Activated CD4-positive, CD25-positive, alpha-beta regulatory T cell (primary cell): ENCODE measurements at regions not wholly inside any gene's neighbourhood (a gene's known extent, or its start where the extent isn't known, plus 50 kb on each side); places are given as distances from the start of the nearest gene placed in this dataset.
"Not testable (repeated sequence)": the region's sequence is repeated elsewhere in the genome, so short reads cannot be mapped to it uniquely, and the experiment has no call there.

ENCODE experiments used
- DNase-seq, 4 experiments: peaks; one replicate each; lab custom pipeline; 2025; lab: John Stamatoyannopoulos, UW

DNA sequence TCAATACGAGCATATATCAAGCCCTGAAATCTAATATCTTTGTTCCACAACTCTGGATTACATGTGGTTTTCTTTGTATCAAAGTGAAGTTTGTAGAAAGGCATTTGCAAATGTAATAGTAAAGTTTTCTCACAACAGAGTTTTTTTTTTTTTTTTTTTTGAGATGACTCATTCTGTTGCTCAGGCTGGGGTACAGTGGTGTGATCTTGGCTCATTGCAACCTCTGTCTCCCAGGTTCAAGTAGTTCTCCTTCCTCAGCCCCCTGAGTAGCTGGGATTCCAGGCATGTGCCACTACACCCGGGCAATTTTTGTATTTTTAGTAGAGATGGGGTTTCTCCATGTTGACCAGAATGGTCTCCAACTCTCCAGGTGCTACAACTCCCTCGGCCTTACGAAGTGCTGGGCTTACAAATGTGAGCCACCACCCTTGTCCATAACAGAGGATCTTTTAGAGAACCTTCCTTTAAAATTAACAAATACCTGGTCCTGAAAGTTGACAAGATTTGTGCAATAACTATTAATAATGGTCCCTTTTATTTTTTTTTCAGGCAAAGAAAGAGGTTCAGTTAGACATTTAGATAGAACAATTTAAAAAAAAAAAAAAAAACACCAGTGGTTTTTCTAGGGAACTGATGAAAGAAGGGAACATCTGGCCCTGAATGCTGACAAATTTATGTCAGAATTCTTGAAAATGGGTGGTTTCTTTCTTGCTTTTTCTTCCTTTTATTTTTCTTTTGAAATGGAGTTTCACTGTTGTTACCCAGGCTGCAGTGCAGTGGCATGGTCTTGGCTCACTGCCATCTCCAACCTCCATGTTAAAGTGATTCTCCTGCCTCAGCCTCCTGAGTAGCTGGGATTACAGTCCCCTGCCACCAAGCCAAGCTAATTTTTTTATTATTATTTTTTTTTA is 278.5 kb downstream of the RPS4Y2 start:
- no peak for DNase-seq

DNA sequence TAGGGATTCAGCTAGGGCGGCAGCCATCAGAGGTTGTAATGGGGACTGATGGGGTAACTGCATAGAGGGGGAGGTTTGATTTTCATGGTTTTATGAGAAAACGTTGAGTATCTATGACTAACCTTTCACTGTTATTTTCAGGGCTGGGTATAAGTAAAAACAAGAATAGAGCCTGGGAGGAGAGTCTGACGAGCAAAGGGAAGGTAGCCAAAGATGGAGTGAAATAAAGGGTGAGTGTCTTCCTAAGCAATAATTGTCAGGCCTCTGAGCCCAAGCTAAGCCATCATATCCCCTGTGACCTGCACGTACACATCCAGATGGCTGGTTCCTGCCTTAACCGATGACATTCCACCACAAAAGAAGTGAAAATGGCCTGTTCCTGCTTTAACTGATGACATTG is 281.5 kb downstream of the RPS4Y2 start:
- not testable (repeated sequence) for DNase-seq

DNA sequence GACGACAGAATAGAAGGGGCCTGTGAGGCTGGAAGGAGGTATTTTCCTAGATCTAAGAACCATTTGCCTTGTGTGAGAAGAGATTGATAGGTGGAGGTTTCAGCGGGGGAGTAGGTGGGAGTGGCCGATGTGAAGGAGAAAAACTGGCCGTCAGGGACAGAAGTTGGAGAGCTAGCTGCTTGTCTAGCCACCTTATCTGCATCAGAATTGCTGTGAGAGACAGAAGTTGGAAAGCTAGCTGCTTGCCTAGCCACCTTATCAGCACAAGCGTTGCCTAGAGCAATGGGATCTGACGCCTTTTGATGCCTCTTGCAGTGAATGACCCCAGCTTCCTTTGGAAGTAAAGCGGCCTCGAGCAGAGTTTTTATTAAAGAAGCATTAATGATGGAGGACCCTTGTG is 283.9 kb downstream of the RPS4Y2 start:
- no peak for DNase-seq

DNA sequence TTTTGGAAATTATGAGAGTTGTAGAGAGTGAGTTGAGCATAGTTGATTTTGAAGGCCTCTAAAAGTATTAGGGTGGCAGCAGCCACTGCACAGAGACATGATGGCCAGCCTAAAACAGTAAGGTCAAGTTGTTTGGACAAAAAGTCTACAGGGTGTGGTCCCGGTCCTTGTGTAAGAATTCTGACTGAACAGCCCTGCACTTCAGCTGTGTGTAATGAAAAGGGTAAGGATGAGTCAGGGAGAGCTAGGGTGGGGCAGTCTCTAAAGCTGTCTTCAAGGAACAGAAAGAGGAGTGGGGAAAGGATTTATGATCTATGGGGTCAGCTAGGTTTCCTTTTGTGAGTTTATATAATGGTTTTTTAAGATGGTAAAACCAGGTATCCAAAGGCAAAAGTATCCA is 284.8 kb downstream of the RPS4Y2 start:
- DNase-seq = not testable (repeated sequence)

DNA sequence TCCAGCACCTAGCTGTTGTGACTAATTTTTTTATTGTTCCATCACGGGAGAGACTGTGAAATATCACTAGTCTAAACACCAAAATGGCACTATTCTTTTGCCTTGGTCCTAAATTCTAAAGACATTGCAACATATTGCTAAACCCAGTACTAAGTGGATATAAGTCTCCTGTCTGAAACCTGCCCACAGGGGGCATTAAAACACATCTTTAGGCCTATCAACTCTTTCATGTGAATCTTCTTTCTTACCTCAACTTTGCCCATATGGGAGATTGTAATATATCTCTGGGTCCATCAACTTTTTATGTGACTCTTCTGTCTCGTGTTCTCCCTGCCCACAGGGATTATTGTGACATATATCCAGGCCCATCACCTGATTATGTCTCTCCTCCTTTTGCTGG is 317.2 kb downstream of the RPS4Y2 start:
- peak in 2 of 4 experiments; percentile 1 to 3 for DNase-seq

DNA sequence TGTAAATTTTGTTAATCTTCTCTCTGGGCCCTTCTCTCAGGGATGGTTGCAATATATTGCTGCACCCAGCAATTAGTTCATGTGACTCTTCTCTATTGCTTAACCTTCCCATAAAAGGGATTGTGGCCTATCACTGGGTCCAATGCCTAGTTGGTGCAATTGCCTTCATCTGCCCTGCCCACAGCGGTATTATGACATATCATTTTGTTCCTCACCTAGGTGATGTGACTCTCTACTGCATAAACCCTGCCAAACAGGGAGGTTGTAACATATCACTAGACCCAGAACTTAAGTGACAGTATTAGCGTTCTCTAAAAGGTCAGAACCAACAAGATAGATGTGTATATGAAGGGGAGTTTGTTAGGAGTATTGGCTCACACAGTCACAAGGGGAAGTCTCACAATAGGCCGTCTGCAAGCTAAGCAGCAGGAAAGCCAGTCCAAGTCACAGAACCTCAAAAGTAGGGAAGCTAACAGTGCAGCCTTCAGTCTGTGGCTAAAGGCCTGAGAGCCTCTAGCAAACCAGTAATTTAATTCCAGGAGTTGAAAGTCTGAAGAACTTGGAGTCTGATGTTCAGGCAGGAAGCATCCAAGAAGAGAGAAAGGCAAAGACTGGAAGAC is 317.8 kb downstream of the RPS4Y2 start:
- no peak for DNase-seq

DNA sequence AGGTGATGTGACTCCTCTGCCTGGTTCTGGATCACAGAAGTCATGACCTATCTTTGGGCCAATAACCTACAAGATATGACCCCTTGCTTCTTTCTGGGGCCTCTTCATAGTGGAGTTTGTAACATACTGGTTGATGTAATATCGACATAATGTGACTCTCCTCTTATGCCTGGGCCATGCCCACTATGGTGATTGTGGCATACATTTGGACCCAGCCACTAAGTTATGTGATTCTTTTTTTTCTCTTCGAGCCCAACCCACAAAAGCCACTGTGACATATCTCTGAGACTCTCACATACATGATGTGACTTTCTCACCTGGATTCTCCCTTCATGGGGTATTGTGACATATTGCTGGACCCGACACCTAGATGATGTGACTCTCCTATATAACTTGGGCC is 319.8 kb downstream of the RPS4Y2 start:
- DNase-seq = no peak

DNA sequence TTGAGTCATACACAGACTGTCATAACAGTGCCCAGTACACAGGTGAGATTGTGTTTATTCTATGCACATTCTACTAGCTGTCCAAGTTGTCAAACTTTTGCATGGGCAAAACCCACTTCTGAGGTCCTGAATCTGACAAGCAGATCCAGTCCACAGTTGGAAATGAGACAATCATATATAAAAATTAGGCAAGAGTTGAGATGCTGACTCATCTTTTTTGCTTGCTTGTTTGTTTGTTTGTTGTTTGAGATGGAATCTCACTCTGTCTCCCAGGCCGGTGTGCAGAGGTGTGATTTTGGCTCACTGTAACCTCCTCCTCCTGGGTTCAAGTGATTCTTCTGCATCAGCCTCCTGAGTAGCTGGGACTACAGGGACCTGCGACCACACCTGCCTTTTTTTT is 323.8 kb downstream of the RPS4Y2 start:
- no peak for DNase-seq

DNA sequence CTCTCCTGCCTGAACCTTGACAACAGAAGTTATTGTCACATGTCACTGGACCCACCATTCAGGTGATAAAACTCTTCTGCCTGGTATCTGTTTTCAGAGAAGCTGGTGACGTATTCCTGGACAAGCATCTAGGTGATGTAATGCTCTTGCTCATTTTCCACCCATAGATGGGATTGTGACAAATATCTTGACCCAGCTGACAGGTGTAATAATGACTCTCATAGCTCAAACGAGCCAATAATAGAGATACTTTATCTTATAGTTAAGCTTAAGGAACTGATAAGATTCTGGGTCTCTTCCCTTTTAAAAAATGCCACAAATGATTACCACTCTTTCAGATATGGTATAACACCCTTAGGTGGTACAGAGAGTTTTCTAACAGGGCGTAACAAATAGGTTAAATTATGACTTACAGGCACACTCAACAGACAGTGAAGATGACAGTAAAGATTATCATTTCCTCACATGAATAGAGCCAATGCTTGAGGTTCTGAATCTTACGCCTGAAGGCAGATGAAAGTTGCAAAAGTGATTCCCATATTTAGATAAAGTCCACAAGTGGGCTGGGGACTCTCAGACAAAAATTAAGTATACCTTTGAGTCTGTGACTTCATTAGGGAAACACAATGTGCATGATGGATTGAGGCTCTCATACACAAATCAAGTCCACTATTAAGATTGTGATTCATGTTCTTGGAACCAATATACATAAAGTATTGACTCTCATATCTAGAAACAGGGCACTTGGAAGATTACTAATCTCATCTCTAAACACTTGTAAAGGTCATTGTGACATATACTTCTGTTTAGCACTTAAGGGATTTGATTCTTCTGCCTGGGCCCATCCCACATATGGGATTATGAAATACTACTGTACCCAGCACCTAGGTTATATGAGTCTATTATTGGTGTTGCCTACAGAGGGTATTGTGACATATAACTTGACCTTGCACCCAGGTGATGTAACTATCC is 326.0 kb downstream of the RPS4Y2 start:
- no peak for DNase-seq

DNA sequence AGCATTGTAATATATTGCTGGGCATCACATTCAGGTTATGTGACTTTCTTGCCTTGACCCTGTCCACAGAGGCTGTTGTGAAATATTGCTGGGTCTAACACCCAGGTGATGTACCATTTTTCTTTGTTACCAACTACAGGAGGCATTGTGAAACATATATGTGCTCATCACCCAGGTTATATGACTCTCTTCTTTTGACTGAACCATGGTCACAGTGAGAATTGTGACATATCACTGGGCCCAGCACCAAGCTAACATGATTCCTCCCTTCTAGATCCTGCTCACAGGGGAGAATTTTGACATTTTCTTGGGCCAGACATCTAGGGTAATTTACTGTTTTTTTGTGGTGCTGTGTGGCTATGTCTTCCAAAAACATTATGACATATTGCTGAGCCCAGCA is 326.7 kb downstream of the RPS4Y2 start:
- no peak for DNase-seq

DNA sequence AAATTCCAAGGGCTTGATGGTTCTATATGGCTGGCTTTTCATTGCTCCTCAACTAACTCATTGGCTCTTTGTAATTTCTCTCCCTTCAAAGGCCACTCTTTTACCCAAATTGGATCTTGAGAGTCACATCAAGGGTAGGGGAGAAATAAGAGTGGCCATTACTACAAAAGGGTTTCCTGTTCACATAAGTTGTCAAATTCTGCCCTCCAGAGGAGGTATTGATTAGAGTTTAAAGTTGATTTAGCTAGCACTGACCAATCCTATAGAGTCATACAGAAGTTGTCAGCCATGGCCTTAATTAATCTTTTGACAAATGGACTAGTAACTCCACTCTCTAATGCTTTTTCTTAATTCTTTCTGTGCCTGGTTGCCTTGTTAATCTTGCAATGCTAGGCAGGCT is 336.0 kb downstream of the RPS4Y2 start:
- no peak for DNase-seq

DNA sequence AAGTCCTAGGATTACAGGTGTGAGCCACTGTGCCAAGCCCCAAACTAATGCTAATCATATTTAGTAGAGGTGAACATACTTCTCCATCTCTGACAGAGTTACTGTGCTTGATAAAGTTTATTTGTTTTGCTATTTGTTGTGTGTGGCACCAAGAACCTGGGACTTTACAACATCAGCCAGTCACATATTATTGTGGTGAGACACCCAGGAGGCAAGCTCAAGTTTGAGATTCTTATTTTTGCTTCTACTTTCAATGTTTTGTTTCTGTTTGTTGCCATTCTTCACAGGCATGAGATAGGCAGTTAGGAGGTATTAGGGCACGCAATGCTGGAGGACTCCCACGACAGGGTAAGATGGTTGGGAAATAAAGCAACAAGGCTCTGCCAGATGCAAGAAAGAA is 346.6 kb downstream of the RPS4Y2 start:
- no peak for DNase-seq

DNA sequence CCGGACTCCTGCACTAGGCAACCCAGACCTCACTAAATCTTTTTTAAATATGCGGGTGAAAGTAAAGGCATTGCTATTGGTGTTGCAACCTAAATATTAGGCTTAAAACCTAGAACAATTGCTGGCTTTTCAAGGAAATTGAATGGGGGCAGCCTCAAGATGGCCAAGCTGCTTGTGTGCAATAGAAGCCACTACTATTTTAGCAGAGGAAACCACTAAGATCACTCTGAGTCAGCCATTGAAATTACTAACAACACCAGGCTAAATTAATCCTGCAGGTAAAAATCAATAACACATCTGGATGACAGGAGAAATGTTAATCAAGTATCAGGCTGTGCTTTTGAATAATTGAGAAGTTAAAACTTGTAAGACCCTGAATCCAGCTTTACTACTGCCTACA is 348.0 kb downstream of the RPS4Y2 start:
- no peak for DNase-seq

DNA sequence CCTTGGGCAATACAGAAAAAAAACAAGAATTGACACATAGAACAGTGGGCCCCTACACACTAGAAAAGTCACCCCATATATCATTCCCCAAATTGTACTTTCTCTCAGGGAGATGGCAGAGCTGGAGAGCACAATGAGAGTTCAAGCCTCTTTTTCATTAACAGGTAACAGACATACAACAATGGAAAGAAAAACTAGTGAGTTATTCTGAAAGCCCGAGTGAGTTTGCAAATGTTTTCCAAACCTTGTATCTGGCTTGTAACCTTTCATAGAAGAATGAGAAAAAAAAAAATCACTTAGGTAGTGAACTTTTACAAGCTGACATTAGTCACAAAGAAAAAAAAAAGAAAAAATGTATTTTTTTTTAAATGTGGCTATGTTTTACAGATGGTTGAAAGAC is 349.6 kb downstream of the RPS4Y2 start:
- no peak for DNase-seq

DNA sequence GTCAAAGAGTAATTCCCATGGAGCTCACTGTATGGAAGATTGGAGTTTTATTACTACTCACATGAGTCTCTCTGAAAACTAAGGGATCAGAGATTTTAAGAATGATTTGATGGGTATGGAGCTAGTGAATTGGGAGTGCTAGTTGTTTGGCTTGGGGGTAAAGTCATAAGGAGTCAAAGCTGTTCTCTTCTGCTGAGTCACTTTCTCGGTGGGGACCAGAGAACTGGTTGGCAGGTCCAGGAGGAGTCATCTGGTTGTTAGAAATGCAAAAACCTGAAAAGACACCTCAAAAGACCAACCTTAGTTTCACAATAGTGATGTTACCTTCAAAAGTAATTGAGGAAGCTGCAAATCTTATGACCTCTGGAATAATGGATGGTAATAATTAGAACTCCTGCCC is 355.4 kb downstream of the RPS4Y2 start:
- DNase-seq = no peak

DNA sequence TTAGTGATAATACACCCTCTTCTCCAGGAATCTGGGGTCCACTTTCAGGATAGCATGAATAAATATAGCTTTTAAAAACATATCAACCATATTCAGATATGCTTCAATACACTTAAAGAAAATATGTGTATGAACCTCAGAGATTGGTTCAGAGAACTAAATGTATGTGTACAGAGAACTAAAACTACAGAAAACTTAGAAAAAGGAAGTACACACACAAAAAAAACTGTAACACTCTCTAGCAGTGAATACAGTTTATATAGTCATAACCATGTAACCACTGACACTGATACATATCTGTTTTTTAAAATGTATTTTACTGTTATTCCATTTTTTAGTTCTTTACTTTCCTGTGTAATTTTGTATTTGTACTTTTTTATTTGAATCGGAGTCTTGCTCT is 365.2 kb downstream of the RPS4Y2 start:
- no peak for DNase-seq

DNA sequence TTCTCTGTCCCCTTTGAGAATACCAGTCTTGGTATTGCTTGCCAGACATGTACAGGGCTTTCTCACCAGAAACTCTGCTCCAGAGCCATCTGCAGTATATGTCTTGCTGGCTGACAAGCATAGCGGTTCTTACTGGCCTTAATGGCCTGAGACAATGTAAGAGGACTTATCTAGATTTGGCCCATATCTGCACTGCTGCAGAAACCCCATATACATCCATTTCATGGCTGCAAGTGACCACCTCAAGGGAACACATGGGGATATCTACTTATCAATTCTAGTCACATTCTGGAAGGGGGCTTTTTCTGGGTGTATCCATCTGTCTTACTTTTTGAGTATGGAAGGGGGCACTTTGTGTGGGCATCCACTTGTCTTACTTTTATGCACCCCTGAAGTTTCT is 375.5 kb upstream of the RBMY1B start:
- DNase-seq = no peak

DNA sequence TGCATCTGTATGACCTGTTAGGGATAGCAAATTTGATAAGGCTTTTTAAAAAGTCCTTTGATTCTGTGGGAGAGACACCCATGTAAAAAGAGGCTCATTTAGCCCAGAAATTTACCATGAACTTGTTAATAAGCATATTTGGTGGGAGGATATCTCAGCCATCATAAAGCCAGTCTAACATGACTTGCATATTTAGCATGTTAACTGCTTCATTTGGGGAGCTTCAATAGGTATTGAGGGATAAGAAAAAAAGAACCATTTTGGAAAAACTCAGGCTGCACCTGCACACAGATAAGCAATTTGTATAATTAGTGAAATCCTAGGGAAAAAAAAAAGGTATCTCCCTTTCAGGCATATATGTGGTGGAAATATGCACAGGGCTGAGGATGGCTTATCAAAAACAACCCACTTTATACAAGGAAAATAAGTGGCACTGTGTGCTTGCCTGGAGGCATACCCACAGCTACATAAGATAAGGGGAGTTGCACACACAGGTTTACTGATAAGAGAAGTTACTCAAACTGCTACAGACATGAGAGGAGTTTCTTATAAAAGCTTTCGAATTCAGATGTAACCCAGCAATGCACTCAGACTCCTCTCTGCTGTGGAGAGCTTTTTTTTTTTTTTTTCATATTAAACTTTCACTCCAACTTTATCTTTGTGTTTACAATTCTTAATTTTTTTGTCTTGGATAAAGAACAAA is 372.9 kb upstream of the RBMY1B start:
- DNase-seq = peak in 1 of 4 experiments; percentile 0

DNA sequence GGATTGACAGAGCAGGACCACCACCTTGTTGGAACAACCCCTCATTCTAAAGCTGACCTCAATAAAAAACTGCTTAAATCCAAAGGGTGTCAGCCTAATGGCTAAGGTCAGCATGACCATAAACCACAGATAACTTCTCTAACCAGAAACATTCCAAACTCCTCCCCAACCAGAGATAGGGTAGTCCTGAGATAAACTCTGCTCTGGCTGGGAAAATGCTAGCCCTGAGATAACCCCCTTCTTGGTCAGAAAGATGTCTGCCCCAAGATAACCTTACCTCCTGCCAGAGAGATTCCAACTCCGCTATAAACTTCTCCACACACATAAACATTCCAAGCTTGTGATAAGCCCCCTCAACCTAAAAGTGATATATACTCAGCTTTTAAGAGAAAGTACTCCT is 364.8 kb upstream of the RBMY1B start:
- DNase-seq = no peak

DNA sequence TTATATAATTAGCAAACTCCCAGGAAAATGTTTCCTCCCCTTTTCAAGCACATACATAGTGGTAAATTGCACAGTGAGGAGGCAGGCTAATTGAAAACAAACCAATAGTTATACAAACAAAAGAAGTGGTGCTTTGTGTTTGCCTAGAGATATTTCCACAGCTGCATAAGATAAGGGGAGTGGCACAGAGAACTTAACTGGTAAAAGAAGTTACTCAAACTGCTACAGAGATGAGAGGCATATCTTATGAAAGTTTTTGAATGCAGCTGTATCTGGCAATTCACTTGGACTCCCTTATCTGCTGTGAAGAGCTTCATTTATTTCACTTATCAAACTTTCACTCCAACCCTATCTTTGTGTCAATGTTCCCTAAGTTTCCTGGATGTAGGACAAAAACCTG is 361.2 kb upstream of the RBMY1B start:
- no peak for DNase-seq

DNA sequence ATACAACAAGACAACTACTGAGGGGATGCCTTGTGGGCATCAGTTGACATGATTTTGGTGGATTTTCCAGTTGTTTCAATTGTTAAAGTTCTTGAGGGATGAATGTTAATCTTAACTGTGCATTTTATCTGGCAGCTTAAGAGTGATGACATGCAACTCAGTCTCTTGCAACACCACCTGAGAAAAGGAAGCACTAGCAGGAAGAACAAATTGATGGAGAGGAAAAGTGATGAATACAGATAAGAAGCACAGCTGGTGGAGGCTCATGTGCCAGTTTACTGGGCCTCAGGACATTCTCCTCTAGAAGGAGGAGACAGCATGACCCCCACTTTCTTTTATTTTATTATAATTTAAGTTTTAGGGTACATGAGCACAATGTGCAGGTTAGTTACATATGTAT is 341.3 kb upstream of the RBMY1B start:
- DNase-seq = no peak
